Inflammatory macrophage treated with lipopolysaccharide for 4 hours (primary cell): ENCODE measurements at regions not wholly inside any gene's neighbourhood (a gene's known extent, or its start where the extent isn't known, plus 50 kb on each side); places are given as distances from the start of the nearest gene placed in this dataset.

ENCODE experiments used
- DNase-seq: peaks from one replicate; pipeline ENCODE4 v3.0.0-alpha.2; 2020

DNA sequence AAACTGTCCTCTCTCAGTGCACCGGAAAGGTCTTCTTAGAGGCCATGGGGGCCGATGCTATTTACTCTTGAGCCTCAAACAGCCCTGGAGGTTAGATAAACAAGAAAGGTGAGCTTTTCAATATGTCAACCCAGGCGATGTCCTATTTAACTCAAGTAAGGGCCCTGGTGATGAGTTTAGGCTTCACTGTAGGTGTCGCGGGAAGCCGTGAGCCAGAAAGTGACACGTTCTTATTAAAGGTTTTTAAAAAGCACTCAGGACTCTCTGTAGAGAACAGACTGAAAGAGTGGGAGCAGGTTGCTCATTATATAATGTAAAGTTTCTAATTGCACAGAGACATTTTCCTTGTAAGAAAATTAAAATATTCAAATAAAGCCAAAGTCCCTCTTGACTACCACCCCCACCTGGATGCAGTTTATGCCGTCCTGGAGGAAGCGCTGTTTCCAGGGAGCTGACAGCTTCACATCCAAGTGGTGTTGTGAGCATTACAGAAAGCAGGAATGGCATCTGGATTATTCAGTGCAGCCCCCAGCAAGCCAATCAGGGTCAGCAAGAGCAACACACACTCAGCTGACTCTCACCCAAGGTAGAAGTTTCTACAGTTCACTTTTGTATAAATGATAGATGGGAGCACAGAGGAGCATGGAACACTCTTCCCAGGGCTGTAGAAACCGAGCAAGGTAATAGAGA is 280.3 kb downstream of the DRD1 start:
- DNase-seq: no peak

DNA sequence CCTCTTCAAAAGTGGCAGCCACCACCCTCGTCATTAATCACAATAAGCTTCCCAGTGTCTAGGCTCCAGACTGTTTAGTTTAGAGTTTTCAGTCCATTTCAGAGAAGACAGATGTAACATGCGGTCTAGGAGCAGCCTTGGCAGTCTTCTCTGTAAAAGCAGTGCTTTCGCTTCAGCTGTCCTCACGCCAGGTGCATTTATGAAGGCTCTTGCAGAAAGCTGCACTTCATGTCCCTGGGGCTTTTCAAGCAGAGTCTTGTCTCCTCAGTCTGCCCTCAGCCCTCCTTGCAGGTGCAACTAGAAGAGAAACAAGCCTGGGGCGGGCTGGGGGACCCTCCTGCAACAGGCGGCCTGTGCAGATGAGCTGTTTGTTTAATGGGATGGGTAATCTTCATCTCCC is 281.9 kb downstream of the DRD1 start:
- no peak for DNase-seq

DNA sequence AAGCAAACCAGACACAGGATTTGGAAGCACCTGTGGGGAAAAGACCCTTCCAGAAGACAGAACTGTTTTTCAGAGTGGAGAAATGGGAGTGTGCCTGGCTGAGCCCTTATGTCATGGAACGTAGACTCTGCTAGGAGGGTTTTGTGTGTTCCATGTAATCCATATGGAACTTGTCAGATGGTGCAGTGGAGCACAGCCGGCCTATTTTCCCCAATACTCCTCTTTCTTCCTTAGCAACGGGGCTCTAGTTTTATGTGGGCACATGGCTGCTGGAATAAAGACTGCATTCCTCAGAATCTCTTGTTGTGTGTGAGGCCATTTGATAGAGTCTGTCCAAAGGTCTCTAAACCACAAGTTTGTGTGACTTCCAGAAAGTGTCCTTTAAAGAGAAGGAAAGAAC is 284.0 kb downstream of the DRD1 start:
- DNase-seq: no peak

DNA sequence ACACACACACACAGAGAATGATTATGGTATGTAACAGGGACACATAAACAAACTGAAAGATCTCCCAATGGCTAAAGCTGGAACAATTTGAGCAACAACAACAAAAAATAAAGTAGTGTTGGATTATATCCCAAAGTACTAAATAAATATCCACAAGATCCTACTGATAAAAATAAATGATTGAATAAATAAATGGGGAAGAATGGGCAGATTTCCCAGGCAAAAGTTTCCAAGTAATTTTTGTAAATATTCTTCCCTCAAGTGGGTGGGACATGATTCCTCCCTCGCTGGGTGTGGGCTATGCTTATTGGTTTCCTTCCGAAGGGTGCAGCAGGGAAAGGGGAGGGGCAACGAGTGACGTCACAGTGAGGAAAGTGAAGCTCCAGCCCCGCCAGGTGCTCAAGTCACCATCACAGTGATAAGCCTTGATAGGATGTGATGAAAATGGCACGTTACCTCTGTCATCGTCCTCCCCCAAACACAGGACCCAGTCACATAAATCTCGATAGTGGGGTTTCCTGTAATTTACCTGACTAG is 295.3 kb downstream of the DRD1 start:
- DNase-seq: no peak

DNA sequence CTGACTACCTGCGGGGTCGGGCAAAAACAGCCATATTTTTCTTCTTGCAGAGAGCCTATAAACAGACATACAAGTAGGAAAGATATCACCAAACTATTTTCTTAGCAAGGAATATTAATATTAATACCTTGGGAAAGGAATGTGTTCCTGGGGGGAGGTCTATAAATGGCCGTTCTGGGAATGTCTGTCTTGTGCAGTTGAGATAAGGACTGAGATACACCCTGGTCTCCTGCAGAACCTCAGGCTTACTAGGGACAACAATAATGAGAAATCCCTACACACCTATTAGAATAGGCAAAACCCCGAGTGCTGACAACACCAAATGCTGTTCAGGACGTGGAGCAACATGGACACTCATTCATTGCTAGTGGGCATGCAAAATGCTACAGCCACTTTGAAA is 297.2 kb downstream of the DRD1 start:
- DNase-seq: no peak

DNA sequence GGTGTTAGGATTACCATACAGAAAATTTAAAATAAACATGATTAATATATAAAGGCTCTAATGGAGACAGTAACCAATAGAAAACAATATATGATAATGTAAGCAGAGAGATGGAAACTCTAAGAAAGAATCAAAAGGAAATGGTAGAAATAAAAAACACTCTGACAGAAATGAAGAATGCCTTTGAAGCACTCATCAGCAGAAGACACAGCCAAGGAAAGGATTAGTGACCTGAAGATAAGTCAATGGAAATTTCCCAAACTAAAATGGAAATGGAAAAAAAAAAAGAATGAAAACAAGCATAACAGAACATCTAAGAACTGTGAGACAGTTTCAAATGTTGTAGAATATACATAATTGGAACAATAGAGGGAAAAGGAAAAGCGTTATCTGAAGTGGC is 302.6 kb downstream of the DRD1 start:
- DNase-seq: no peak

DNA sequence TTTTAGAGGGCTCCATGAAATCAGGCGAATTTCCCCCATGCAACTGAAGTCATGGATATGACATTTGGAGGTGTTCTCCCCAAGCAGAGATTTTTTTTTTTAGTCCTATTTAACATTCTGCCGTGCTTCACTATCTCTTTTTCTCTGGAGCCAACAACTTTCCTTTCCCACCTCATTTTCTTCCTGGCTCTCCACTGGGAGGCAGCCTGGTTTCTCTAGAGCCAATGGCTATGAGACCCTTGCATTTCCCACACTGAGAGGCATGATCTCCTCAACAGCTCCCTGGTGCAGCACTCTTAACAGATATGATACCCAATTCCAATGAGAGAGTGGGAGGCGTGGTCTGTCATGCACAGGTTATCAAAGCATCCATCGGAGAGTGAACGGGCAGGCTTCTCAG is 310.8 kb downstream of the DRD1 start:
- no peak for DNase-seq

DNA sequence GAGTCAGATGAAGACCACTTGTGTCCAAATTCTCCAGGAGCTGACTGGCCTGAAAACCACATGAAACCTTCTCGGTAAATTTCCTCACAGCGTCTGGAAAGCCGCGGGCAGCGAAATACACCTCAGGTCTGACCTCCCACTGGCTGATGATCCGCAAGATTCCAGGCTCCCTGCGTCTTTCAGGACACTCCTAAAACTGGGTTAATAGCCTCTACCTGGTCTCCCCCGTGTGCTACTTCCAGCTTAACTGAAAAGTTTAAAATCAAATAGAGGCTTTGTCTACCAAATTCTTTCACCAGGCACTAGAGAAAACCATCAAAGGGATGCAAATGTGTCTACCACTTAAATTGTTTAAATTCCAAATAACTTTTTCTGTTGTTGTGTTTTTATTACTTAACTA is 312.6 kb downstream of the DRD1 start:
- DNase-seq: no peak

DNA sequence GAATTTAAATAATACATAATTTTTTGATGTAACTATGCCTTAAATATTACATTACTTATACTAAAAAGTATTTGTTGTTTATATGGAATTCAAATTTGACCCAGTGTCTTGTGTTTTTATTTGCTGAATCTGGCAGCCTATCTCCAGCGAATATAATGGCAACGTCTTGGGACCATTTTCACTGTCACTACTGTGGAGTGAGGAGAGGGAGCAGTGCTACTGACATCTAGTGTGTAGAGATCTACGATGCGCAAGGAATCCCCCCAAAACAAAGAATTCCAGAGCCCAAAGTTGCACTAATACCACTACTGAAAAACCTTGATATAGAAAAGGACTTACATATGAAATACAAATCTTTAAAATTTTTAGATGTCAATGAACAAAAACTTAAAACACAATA is 314.4 kb downstream of the DRD1 start:
- no peak for DNase-seq

DNA sequence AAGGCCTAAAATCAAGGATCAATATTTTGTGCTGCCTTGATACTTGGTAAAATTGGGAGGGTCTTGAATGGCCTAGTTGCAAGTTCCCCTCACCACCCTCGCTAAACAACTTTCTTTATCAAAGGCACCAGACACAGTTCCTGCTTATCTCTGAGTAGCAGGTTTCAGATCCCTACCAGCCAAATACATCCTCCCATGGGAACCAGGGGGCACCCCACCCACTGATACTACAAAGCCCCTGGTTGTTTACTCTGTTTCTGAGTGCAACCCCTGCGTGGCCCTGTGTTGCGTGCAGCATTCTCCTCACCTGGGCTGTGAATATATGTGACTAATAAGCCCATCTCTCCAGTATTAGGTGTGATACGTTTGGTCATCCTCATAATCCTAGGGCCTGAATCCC is 314.9 kb downstream of the DRD1 start:
- DNase-seq: no peak

DNA sequence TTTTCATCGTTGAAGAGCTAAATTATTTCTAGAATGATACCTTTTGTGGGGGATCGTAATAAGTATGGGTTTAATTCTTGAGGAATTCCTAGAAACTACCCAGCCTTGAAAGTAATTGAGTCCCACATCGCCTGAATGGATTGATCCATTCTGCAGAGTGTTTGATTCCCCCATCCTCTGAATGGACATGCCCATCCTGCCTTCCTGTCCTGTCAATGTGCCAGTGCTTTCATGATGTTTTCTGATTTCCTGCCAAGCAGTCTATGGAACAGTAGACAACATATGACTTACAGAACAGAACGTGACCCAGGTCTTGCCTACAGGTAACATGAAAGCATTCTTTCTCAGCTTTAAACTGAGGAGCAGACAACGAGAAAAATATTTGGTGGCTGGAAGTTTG is 319.2 kb downstream of the DRD1 start:
- DNase-seq: no peak

DNA sequence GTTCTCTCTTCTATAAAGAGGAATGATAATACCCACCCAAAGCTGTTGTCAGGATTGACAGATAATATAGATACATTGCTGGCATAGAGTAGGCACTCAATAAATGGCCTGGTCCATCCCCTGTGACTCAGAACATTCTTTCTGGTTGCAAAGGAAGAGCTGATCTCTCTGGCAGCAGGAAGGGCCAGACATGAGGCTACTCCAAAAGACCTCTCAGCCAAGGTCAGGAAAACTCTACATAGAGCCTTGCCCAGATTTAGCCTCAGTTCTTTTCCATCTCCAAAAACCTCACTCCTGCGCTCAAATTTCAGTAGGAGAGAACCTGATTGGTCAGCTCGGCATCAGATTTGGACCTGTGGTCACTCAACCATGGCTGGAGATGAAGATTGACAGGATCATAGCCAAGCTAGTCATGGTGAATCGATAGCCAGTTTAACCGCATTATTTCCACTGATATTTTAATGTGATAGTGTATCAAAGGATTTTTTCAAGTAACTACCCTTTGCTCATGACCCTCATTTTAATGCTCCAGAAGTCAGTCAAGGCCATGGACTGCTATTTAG is 319.6 kb downstream of the DRD1 start:
- no peak for DNase-seq

DNA sequence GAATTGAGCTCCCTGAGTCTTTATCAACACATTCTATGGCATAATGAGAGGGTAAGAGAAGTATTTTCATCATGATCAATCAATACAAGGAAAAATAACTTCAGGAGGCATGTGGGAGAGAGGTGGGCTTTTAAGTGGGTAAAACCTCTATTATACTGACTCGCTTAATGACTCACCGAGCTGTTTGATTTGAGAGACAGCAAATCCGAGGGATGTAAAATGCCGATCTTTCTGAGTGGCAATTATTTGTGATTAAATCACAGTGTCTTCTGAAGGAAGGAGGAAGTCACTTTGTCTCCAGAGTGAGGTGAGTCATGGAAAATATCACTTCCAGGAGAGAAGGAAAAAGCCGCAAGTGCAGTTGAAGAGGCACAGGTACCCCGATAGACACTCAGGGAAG is 320.4 kb downstream of the DRD1 start:
- DNase-seq: no peak

DNA sequence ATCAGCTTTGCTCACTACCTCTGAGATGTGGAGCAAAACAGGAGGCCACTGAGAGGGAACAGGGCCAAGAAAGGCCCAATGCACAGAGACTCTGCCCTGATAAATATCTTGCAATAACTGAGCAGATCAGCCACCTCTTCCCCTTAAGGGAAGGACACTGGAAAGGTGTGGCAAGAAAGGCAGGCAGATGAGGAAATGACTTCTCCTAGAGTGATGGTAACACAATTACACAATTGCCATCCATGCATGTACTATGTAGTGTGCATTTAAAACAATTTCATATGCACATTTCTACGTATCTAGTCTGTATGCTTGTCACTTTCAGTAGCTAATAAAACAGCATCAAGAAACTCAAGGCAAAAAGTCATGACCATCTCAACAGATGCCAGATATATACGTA is 322.5 kb downstream of the DRD1 start:
- DNase-seq: no peak

DNA sequence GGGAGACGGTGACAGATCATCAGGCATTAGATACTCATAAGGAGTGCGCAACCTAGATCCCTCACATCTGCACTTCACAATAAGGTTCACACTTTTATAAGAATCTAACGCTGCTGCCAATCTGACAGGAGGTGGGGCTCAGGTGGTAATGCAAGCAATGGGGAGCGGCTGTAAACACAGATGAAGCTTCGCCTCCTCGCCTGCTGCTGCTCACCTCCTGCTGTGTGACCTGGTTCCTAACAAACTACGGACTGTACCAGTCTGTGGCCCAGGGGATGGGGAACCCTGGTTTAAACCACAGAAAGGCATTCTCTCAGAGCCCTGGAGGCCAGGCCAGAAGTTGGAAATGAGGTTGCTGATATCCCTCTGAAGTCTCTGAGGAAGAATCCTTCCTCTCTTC is 323.6 kb downstream of the DRD1 start:
- DNase-seq: no peak

DNA sequence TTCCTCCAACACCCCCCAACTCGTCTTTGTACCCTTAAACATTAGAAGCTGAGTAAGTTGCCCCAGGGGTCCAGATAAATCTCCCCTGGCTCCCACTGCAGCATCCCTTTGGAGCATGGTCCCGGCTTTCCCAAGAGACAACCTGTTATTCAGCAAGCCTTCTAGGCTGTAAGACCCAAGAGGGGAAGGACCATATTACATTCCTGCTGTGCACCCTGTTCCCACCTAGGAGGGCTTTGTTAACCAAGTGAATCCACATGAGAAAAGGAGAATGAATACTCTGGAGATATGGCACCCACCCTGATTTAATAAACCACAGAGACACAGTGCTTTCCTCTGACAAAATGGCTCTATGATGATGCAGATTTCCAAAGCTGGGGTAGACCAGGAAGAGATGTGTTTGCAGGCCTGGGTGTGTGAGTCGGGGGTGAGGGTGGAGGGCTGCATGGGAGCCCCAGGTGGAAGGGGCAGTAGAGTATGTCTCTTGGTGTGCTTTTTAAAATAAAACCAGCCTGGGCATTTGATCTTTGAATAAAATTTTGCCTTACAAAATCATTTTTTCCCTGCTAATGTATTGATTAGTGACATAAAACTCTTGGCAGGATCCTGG is 325.2 kb downstream of the DRD1 start:
- no peak for DNase-seq

DNA sequence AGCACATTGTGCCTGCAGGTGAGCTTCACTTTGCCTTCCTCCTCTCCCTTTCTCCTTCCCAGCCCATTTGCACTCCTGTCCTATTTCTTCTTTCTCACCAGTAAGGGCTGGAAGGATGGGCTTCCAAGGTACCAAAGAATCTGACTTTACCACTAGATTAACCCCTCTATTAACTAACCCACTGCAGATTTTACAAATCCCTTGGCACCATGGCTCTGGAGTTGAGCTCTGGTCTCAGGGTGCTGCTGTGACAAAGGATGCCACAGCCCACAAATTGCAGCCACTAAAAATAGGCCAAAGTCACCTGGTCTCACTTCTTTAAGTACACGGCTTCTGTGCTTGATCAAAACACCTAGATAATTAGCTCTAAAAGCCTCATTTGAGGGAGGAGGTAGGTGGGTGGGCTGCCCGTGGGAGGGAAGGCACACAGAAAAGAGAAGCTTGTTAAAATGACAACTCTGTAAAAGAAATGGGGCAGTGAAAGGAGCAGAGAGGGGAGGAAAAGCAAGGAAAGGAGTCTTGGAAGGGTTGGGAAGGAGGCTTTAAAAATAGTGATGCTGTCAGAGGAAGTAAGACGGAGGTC is 327.4 kb downstream of the DRD1 start:
- DNase-seq: no peak

DNA sequence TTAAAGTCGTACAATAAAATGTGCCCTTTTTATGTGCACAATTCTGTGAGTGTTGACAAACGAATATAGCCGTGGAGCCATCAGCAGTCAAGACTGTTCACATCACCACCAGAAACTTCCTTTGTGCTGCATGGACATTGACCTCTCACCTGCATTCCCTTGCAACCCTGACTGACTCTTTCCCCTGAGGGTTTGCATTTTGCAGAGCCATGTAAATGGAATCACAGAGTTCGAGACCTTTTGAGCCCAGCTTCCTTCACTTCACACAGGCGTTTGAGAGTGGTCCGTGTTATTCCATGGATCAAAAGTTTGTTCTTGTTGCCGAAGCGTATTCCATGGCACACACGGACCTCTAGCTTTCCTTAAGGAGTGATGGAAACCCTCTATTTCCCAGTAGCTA is 328.2 kb downstream of the DRD1 start:
- no peak for DNase-seq

DNA sequence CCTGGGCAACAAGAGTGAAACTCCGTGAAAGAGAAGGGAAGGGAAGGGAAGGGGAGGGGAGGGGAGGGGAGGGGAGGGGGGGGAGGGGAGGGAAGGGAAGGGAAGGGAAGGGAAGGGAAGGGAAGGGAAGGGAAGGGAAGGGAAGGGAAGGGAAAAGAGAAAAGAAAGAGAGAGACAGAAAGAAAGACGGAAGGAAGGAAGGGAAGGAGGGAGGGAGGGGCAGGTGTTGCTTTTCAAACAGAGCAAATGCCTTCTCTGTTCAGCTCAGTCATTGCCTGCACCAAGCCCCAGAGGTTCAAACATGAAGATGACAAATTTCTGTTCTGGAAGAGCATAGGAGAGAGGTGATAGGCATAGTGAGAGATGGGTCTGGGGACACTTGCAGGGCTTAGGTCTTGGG is 330.0 kb downstream of the DRD1 start:
- no peak for DNase-seq

DNA sequence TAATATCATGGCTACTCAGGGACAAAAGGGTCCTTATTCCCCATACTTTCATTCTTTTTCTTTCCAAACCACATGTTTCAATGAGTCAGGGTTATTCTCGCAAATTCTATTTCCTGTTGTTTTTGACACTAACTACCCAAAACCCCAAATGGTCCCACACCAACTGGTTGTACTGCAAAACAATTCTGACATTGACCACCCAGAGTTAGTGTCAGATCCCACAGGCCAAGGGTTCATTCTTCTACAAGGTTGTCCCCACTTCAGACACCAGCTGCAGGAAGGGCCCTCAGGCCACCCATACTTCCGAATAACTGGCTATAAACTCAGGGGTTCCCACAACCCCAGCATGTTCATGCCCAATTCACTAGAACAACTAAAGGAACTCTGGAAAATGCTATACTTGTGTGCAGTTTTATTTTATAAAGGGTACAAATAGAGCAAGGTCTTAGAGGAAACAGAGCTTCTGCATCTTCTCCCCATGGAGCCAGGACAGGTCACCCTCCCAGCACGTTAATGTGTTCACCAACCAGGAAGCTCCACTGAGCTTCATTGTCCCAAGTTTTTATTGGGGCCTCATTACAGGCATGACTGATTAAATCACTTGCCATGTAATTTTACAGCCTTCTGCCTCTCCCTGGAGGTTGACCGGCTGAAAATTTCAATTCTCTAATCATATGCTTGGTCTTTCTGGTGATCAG is 334.8 kb downstream of the DRD1 start:
- no peak for DNase-seq

DNA sequence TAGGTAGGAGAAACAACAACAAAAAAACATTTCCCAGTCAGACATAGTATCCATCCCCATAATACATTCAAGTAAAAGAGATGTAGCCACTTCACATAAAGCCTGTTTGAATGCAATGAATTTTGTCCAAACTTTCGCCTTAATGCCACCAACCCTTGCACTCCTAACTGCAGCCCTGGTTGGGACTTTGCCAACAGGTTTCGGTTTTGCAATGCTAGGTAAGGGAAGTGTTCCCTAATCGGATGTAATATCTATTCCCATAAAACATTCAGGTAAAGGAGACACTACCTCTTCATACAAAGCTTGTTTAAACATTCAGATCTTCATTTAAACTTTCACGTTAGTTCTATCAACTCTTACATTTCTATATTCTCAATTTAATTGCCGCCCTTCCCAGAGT is 336.1 kb downstream of the DRD1 start:
- no peak for DNase-seq

DNA sequence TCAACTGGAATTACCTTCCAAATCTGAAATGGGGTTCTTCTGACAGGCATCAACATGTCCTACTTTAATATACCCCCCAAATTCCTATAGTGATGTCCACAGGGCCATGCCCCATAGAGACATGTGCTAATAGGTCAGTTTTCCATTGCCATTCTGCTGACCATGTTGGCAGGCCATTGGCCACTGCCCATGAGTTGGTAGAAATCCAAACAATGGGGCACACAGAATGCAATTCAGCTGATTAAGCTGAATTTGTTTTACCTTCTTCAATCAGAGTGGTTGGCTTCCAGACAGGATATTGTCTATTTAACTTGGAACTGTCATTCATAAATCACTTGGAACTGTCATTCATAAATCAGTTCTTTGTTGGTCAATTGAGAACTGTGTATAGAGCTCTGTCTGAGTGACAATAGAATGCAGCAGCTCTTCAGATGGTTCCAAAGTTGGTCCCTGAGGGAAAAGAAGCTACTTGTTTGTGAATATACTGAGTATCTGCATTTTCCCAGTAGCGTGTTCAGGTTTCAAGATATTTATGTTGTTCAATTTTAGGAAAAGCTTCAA is 336.9 kb downstream of the DRD1 start:
- no peak for DNase-seq

DNA sequence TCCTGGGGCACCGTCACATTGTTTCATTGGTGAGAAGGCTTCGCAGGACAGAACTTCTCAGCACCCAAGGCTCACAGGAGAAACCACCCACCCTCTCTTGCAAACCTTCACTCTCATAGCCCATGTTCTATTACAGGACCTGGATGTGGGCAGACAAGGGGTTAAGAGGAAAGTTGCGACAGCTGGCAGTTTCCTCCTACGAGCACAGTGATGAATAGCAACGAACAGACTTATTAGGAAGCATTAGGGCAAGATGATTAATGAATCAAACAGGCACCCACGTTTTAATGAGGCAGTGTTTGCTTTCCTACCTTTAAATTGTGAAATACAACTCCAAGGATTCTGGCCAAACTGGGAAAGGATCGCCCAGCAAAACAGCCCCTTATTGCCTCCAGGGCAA is 339.3 kb downstream of the DRD1 start:
- no peak for DNase-seq
